Panc1 (cell line): ENCODE measurements at regions not wholly inside any gene's neighbourhood (a gene's known extent, or its start where the extent isn't known, plus 50 kb on each side); places are given as distances from the start of the nearest gene placed in this dataset.

Experiments
- CTCF ChIP-seq: fragments of 450-650 bp; IDR thresholded peaks from 2 replicates; pipeline ENCODE4 v1.5.1; 2017; ENCODE audit warnings: mild to moderate bottlenecking
- POLR2AphosphoS5 ChIP-seq: IDR thresholded peaks from 2 replicates; pipeline ENCODE4 v1.6.1; 2012; ENCODE audit warnings: mild to moderate bottlenecking, low read depth, low read length, moderate library complexity
- SIN3A ChIP-seq: IDR thresholded peaks from 2 replicates; pipeline ENCODE4 v1.6.1; 2012; ENCODE audit warnings: low read depth, mild to moderate bottlenecking, low read length, moderate library complexity, borderline replicate concordance; ENCODE audit not compliant: insufficient read depth
- TCF7L2 ChIP-seq: IDR thresholded peaks from 2 replicates; pipeline ENCODE4 v1.6.1; 2011; ENCODE audit warnings: mild to moderate bottlenecking, low read depth, low read length, inconsistent platforms
- TF ChIP-seq, protein P1 (sequence below), 2 experiments: IDR thresholded peaks; 2 replicates each; pipeline ENCODE4 v1.6.1; 2011 to 2012; ENCODE audit warnings: low read depth in 2 of 2, control low read depth in 1 of 2, low read length in 1 of 2, mild to moderate bottlenecking in 1 of 2, moderate library complexity in 1 of 2; ENCODE audit not compliant: insufficient read depth in 1 of 2

- no peak for TF ChIP-seq CTCF
- TF ChIP-seq TCF7L2: no peak
- TF ChIP-seq SIN3A: no peak
- TF ChIP-seq POLR2AphosphoS5: no peak
- TF ChIP-seq, protein P1, sequence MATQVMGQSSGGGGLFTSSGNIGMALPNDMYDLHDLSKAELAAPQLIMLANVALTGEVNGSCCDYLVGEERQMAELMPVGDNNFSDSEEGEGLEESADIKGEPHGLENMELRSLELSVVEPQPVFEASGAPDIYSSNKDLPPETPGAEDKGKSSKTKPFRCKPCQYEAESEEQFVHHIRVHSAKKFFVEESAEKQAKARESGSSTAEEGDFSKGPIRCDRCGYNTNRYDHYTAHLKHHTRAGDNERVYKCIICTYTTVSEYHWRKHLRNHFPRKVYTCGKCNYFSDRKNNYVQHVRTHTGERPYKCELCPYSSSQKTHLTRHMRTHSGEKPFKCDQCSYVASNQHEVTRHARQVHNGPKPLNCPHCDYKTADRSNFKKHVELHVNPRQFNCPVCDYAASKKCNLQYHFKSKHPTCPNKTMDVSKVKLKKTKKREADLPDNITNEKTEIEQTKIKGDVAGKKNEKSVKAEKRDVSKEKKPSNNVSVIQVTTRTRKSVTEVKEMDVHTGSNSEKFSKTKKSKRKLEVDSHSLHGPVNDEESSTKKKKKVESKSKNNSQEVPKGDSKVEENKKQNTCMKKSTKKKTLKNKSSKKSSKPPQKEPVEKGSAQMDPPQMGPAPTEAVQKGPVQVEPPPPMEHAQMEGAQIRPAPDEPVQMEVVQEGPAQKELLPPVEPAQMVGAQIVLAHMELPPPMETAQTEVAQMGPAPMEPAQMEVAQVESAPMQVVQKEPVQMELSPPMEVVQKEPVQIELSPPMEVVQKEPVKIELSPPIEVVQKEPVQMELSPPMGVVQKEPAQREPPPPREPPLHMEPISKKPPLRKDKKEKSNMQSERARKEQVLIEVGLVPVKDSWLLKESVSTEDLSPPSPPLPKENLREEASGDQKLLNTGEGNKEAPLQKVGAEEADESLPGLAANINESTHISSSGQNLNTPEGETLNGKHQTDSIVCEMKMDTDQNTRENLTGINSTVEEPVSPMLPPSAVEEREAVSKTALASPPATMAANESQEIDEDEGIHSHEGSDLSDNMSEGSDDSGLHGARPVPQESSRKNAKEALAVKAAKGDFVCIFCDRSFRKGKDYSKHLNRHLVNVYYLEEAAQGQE (IDR thresholded peaks at IDR 0.05; ENCODE audit: insufficient read depth in 1 of 2, low read depth in 2 of 2, low read length in 1 of 2): no peak
These were observed 91.4 kb upstream of the MLIP start for GRCh38 chr6:54019860-54020259.
